ENCODE measurements at regions not wholly inside any gene's neighbourhood (a gene's known extent, or its start where the extent isn't known, plus 50 kb on each side); places are given as distances from the start of the nearest gene placed in this dataset.

DNA sequence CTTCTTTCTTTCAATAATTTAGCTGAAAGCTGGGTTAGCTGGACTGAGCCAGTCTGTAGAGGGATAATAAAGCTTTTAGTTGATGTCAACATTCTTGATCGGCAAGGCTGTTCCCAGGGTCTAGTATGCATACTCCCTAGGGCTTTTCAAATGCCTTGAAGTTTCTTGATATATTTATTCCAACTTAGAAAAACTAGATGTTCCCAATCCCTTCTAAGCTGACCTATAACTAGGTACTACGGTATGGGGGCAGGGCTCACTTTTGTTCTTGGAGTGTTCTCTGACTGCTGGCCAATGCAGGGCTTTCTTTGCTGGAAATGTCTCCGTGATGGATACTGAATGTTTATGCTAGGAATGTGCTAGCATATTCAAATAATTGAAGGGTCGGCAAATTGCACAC, 258.6 kb upstream of the TANK start:
- TF ChIP-seq CTCF (conservative IDR thresholded peaks at IDR 0.05; ENCODE audit: low read depth in 2 of 2): no peak
- TF ChIP-seq STAT1 (IDR thresholded peaks at IDR 0.05; ENCODE audit: unreplicated experiment): no peak
- no peak for TF ChIP-seq NANOG (IDR thresholded peaks at IDR 0.05; ENCODE audit: borderline replicate concordance)
- no peak for TF ChIP-seq EZH2 (IDR thresholded peaks at IDR 0.05; ENCODE audit: low read depth, unreplicated experiment)
- no peak for TF ChIP-seq ETS1 (IDR thresholded peaks at IDR 0.05)
